NCI-H2029 (cell line): ENCODE measurements at regions not wholly inside any gene's neighbourhood (a gene's known extent, or its start where the extent isn't known, plus 50 kb on each side); places are given as distances from the start of the nearest gene placed in this dataset.

Experiments used
- DNase-seq: peaks from one replicate; lab custom pipeline; 2025; lab: John Stamatoyannopoulos, UW

DNA sequence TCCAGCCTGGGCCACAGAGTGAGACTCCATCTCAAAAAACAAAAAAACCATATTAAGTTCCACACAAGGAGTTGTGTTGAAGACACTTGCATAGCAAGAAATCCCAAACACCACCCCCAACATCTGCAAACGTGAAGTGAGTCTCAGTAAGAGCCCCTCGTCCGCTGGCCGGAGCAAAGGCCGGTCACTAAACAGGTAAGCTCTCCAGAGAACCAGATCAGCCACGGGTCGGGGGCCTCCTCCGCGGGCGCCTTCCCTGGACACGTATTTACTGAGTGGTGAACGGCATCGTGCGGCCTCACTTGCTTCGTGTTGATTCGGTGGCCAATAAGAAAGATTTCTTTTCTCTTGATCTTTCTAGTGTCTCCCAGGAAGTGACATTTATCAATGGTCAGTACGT is 93.6 kb downstream of the MRPL36 start:
- DNase-seq = no peak

DNA sequence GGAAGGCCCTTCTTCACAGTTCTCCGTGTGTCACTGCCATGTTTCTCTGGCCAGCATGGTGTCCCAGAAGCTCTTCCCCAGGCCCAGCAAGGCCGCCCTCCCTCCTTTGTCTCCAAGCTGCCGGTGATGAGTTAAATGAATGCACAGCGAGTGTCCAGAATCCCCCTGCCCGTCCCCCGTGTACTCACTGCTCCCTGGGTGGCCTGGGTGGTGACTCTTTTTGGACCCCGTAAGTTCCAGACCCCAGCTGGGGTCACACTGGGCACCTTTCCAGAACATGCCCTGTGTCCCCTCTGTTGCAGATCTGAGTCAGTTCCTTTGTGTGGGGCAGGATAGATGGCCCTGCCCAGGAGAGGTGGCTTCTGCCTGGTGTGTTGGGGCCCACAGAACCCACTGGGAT is 95.0 kb downstream of the MRPL36 start:
- DNase-seq = no peak

GRCh38 chr5:1704266-1704665 is 95.4 kb downstream of the MRPL36 start:
- DNase-seq = no peak

DNA sequence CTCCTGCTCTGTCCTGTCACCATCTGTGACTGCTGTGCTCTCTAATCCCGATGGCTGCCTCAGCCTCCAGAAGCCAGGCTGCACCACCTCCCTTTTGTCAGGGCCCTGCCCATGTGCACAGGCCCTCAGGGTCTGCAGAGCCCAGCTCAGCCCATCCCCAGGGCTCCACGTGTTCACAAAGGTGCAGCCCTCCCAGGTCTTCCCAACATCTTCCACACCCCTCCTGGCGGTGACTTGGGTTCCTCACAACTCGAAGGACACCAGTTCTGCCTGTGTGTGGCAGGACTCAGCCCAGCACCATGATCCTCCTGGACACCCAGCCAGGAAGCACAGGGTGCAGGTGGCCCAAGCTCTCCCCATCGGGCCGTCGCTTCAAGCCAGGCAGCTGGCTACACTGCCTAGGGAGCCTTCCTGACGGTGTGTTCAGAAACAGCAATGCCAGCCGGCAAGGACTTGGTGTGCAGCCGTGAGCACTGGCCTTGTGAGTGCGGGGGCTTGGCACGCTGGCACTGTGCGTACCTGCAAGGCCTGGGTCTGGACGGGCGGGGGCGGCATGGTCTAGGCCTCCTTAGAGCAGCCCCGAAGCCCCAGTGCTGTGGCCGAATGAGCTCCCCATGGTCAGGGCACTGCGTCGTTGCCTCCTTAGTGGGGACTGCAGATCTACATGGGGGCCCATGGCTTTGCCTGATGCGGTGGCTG is 96.1 kb downstream of the MRPL36 start:
- no peak for DNase-seq

- no peak for DNase-seq
Observed at GRCh38 chr5:1702318-1702717, 97.3 kb downstream of the MRPL36 start.

GRCh38 chr5:1701884-1702283 is 97.8 kb downstream of the MRPL36 start:
- no peak for DNase-seq

DNA sequence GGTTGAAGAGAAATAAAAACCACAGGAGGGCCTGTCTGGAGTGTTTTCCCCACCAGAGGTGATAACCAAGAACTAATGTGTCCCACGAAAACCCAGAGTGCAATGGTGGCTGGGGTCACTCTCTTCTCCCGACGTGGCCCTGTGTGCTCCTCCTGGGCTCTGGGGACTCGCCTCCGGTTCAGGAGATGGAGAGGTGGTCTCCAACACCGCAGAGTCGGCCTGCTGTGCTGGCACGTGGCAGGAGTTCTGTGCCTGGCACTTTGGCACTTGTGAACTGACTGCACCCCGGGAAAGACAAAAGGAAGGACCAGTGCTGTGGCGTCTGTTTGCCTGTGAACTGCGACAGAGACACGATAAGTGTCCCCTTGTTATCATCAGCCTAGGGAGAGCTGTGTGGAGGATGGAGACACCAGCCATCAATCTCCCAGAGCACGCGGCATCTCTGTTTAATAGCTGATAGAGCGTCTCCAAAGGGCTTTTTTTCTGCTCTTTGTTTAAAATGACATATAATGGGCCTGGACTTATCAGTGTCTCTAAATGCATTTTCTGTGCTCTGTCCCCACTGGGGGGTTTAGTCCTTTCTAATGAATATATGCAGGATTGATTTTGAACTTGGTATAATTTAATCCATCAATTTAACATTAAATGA is 98.3 kb downstream of the MRPL36 start:
- DNase-seq = no peak

DNA sequence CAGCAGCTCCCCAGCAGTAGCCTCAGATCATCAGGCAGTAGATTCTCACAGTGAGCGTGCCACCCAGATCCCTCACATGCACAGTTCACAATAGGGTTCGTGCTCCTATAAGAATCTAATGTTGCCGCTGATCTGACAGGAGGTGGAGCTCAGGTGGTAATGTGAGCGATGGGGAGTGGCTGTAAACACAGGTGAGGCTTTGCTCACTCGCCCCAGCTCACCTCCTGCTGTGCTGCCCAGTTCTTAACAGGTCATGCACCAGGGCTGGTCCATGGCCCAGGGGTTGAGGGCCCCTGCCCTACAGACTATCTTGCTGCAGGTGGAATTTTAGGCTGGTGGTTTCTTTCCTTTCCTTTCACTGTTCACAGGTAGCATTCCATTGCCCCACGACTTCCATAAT is 100.2 kb downstream of the MRPL36 start:
- no peak for DNase-seq

- DNase-seq = no peak
Observed at GRCh38 chr5:1698589-1699316, 100.9 kb downstream of the MRPL36 start.

- no peak for DNase-seq
Observed at GRCh38 chr5:1692381-1692780, 107.3 kb downstream of the MRPL36 start.

GRCh38 chr5:1687301-1687970 is 112.2 kb downstream of the MRPL36 start:
- no peak for DNase-seq

- no peak for DNase-seq
Observed at GRCh38 chr5:1686016-1686802, 113.4 kb downstream of the MRPL36 start.

DNA sequence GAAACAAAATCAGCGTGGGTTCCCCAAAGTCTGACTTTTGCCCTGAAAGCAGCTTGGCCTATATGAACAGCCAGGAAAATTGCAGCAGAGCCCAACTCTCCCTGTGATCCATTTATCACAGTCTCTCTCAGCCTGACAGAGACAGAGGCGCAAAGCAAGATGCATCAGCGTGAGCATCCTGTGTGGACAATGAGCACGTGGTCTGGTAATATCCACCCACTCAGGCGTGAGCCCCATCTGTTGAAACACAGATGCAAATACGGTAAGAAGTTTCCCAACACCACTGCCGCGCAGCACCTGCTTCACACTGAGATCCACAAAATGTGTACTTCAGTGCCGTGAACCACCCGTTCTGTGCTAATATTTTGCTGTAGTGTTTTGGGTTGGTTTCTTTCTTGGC is 114.6 kb downstream of the MRPL36 start:
- DNase-seq = no peak

- no peak for DNase-seq
Observed at GRCh38 chr5:1681955-1682354, 117.7 kb downstream of the MRPL36 start.

- DNase-seq = peak; percentile 17
Observed at GRCh38 chr5:1673042-1673677, 126.5 kb downstream of the MRPL36 start.

GRCh38 chr5:1672396-1672795 is 127.2 kb downstream of the MRPL36 start:
- no peak for DNase-seq

DNA sequence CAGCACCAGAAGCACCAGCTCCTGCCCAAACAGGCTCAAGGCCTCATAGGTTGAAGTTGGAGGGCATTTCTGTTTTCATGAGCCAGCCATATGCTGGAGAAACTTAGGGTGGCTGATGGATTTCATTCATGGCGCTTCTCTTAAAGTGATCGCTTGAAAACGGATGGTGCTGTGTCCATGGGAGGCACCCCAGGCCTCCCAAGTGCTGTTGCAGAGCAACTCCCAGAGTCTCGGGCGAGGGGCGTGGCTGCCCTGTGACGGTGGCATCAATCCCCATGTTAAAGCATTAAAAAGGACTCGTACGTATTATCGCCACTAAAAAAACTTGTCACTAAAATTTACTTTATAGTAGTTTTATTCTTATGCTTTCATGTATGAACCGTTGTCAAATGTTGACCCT is 128.3 kb downstream of the MRPL36 start:
- DNase-seq = no peak

DNA sequence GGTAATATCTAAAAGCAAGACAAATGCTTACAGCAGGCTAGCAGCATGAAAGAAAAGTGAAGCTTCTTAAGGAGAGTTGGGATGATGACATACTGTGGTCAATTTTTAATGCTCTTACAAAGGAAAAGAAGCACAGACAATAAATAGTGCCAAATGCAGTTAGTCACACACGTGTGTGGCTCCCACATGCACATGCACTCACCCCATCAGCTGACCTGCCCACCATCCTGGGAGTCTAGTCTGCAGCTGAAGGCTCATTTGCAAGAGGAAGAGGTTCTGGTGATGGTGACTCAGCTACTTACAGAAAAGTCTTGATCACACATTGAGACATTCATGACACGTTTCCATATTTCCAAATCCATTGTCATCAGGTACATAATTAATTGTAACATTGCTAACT is 129.3 kb downstream of the MRPL36 start:
- no peak for DNase-seq

DNA sequence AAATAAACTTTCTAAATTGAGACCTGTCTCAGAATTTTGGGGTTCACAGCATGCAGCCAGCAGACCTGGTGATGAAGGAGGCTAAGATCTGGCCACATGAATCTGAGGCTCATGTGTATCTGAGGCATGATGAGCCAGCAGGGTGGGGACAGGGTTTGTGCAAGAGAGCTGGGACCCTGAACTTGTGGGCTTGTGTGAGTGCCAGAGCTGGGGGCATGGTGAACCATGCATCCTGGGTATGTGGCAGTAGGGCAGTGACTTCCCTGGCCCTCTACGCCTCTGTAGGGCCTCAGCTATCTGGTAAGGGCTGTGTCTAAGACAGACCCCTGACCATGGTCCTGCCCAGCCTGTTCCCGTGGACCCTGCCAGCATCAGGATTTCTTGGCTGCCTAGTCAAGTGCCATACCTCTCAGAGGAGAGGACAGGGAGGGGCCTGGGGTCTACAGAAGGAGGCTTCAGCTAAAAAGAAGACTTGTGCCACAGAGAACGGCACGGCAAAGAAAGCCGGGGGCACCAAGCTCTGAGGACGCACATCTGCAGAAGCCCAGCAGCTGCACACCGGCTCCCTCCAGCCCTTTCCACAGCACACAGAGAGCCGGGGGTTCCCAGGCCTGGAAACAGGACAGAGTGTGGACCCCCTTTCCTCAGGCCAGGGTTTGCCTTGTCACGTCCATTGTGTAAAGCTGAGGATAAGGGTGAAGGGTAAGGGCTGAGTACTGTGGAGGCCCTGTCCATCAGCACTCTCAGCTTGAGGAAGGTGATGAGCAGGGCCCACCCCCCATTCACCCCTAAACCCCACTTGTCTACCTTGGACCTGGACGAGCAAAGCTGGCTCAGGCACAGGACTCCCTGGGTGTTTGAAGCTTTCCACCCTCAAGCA is 130.1 kb downstream of the MRPL36 start:
- no peak for DNase-seq

DNA sequence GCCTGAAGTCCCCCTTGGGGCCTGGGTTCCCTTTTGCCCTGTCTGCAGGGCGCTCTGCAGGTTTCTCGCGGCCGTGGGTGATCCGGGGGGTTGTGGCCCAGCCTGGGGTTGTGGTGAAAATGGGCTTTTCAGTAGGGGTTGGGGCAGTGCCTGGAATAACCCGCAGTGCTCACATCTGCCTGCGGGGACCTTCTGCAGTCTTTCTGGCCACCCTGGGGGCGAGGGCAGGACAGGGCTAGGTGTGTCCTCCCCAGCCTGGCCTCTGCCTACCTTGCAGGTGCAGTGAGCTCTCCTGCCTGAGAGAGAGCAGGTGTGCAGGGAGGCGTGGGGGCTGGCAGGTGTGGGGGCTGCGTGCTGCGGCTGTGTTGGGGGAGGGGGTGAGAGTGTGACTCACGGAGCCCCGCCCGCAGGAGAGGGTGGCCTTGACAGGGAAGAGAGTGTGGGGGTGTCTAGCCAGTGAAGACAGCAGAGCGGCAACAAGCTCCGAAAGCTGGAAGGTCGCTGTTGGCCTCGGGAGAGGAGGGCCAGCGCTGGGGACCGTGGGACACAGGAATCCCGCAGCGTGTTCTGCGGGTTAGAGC is 131.4 kb downstream of the MRPL36 start:
- DNase-seq = peak; percentile 24
